Kidney epithelial cell (primary cell): ENCODE measurements at regions not wholly inside any gene's neighbourhood (a gene's known extent, or its start where the extent isn't known, plus 50 kb on each side); places are given as distances from the start of the nearest gene placed in this dataset.

Source experiments
- DNase-seq: peaks from one replicate; pipeline ENCODE4 v3.0.0-alpha.2; 2010; ENCODE audit warnings: low read depth
- H3K27me3 ChIP-seq: 2 replicates; pipeline ENCODE4 v1.6.0; 2011; ENCODE audit warnings: low read length; ENCODE audit not compliant: control insufficient read depth, insufficient read depth
- H3K36me3 ChIP-seq: 2 replicates; pipeline ENCODE4 v1.5.1; 2011; ENCODE audit warnings: low read length; ENCODE audit not compliant: control insufficient read depth, insufficient read depth
- H3K4me3 ChIP-seq: 2 replicates; pipeline ENCODE4 v1.5.1; 2011; ENCODE audit warnings: low read depth, mild to moderate bottlenecking, control low read depth, low read length
- CTCF ChIP-seq: IDR thresholded peaks from 2 replicates; pipeline ENCODE4 v1.5.1; 2011; ENCODE audit warnings: mild to moderate bottlenecking, moderate library complexity, low read length, control low read depth, inconsistent platforms; ENCODE audit not compliant: insufficient read depth, poor library complexity, severe bottlenecking

DNA sequence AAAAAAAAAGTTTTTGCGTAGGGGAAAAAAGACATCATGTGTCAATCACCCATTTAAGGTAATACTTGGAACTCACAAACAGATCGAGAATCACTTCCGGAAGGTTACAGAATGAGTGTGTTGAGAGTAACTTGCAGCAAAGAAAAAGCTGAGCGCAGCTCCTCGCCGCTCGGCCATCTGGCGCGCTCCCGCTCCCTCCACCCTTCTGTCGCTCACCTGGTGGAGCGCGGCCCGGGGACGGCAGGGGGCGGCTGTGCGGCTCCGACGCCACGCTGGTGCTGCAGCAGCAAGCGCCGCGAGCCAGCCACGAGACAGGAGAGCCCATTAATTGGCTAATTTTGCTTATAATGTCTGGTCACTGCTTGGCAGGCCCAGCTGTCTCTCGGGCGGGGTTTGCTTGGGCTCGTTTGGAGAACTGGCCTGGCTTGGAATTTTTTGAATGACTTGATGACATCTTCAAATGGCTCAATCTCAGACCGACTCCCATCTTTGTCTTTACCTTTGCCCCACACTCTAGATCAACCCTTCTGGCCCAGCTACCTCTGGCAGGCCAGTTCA lies 601.8 kb downstream of the CCDC171 start:
- no peak for DNase-seq
- no peak overlapping the region for H3K4me3 ChIP-seq

DNA sequence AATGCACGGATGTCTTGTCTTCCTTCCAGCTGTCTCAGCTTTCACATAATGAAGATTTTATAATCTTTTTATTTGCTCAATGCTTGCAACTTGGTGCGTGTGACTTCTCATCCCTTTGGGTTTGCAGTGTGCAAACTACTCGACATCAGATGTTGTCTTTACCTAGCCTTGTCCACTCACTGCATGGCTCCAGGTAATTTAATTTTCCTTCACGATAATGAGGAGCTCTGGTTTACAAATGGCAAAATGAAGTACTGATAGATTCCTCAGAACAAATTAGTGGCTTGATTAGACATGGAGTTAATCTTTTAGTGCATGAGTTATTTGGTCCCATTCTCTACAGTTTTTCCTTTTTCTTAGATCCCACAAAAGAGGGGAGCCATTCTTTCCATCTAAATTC lies 603.0 kb downstream of the CCDC171 start:
- H3K36me3 ChIP-seq = no peaks in the 10 kb centered on the region
- H3K4me3 ChIP-seq = no peak overlapping the region
- no peak for TF ChIP-seq CTCF
- no peak for DNase-seq
- no peaks in the 10 kb centered on the region for H3K27me3 ChIP-seq

More for the DNA sequence above, 601.8 kb downstream of the CCDC171 start:
- Histone ChIP-seq H3K36me3 (no peaks in the 10 kb centered on the region), H3K27me3 (no peaks in the 10 kb centered on the region)
- peak; percentile 58 for TF ChIP-seq CTCF

DNA sequence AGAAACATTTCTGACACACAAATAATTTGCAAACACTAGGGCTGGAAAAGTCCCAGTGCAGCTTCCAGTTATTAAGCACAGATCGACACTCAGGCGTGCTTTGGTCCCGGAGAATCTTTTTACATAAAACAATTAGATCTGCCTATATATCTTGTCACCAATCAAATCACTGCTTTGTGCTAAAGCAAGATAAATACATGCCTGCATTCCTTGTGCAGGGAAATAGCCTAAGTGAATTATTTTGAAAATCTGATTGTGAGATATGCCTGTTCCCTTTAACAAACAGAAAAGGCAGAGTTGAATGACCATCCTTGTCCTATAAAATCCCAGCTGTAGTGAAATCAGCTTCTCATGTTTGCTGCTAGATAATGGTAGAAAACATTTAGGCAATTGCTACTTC lies 604.4 kb downstream of the CCDC171 start:
- no peak for TF ChIP-seq CTCF
- Histone ChIP-seq H3K27me3 (no peaks in the 10 kb centered on the region), H3K4me3 (no peak overlapping the region), H3K36me3 (no peaks in the 10 kb centered on the region)
- DNase-seq = no peak

DNA sequence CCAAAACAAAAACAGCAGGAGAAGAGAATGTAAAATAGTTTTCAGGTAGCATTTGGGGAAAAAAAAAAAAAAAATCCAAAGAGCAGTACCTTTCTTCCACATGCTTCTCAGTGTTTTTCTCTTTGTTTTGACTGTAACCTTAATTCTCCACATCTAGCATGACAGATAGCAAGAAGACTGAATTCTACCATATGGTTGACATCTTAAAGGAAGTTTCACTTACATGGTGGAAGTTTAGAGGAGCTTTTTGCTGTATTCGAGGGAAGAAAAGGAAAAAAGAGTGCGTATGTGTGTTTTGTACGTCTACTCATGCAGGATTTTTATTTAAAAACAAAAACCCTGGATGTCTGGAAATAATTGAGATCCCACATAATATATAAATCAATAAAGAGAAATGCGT lies 604.8 kb downstream of the CCDC171 start:
- Histone ChIP-seq H3K27me3 (no peaks in the 10 kb centered on the region), H3K4me3 (no peak overlapping the region), H3K36me3 (no peaks in the 10 kb centered on the region)
- no peak for DNase-seq
- TF ChIP-seq CTCF = no peak

DNA sequence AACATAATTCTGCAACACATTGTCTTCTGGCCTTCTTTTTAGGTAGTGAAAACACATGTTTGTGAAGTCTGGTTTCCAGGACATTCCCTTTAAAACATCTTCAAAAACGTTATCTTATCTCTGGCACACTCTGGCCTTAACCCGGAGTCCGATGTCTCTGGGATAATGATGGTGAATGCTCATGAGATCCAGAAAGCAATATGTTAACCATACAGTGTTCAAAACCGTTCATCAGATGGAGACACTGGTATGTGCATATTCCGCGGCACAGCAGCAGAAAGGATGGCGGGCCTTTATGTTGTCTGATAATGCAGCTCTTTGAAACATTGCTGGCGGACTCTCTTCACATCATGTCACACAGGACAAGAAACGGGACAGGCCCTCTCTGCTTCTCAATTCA lies 605.2 kb downstream of the CCDC171 start:
- H3K27me3 ChIP-seq = no peaks in the 10 kb centered on the region
- TF ChIP-seq CTCF = no peak
- H3K4me3 ChIP-seq = no peak overlapping the region
- DNase-seq = no peak
- H3K36me3 ChIP-seq = no peaks in the 10 kb centered on the region

- Histone ChIP-seq H3K36me3 (no peaks in the 10 kb centered on the region), H3K27me3 (no peaks in the 10 kb centered on the region), H3K4me3 (no peak overlapping the region)
- TF ChIP-seq CTCF = no peak
- no peak for DNase-seq
Measured at GRCh38 chr9:16161483-16161882, 608.6 kb downstream of the CCDC171 start.
